UCSD-AML1 (cell line): ENCODE measurements at regions not wholly inside any gene's neighbourhood (a gene's known extent, or its start where the extent isn't known, plus 50 kb on each side); places are given as distances from the start of the nearest gene placed in this dataset.
A peak's percentile ranks its signal among the peaks of the same experiment; 100 is the strongest.
"Not testable (repeated sequence)": the region's sequence is repeated elsewhere in the genome, so short reads cannot be mapped to it uniquely, and the experiment has no call there.

Source experiments
- DNase-seq: peaks from one replicate; lab custom pipeline; 2025; ENCODE audit not compliant: unreplicated experiment; lab: John Stamatoyannopoulos, UW

- not testable (repeated sequence) for DNase-seq
These were observed 199.1 kb downstream of the GJA1 start for GRCh38 chr6:121634586-121634985.

- no peak for DNase-seq
These were observed 199.9 kb downstream of the GJA1 start for GRCh38 chr6:121635355-121635754.

GRCh38 chr6:121636217-121636616, 200.8 kb downstream of the GJA1 start:
- not testable (repeated sequence) for DNase-seq

GRCh38 chr6:121639021-121639420, 203.6 kb downstream of the GJA1 start:
- no peak for DNase-seq

- no peak for DNase-seq
These were observed 205.7 kb downstream of the GJA1 start for GRCh38 chr6:121641158-121641557.

- DNase-seq: peak; percentile 3
These were observed 209.8 kb downstream of the GJA1 start for GRCh38 chr6:121645100-121645745.

GRCh38 chr6:121647905-121648304, 212.5 kb downstream of the GJA1 start:
- DNase-seq: no peak

- no peak for DNase-seq
These were observed 214.5 kb downstream of the GJA1 start for GRCh38 chr6:121649951-121650350.

GRCh38 chr6:121651420-121651819, 216.0 kb downstream of the GJA1 start:
- no peak for DNase-seq

GRCh38 chr6:121652223-121652622, 216.8 kb downstream of the GJA1 start:
- no peak for DNase-seq

- DNase-seq: no peak
These were observed 217.5 kb downstream of the GJA1 start for GRCh38 chr6:121652726-121653623.

- no peak for DNase-seq
These were observed 218.2 kb downstream of the GJA1 start for GRCh38 chr6:121653624-121654008.

- DNase-seq: no peak
These were observed 222.5 kb downstream of the GJA1 start for GRCh38 chr6:121657972-121658371.

- DNase-seq: no peak
These were observed 224.8 kb downstream of the GJA1 start for GRCh38 chr6:121660277-121660676.

GRCh38 chr6:121663292-121663810, 227.9 kb downstream of the GJA1 start:
- no peak for DNase-seq

GRCh38 chr6:121664158-121664557, 228.7 kb downstream of the GJA1 start:
- DNase-seq: no peak

- no peak for DNase-seq
These were observed 231.4 kb downstream of the GJA1 start for GRCh38 chr6:121666814-121667213.

- DNase-seq: no peak
These were observed 232.8 kb downstream of the GJA1 start for GRCh38 chr6:121668259-121668658.

- DNase-seq: no peak
These were observed 235.1 kb downstream of the GJA1 start for GRCh38 chr6:121670511-121670910.

GRCh38 chr6:121677571-121677970, 242.1 kb downstream of the GJA1 start:
- DNase-seq: no peak

- no peak for DNase-seq
These were observed 242.8 kb downstream of the GJA1 start for GRCh38 chr6:121678245-121678644.

GRCh38 chr6:121680058-121680457, 244.6 kb downstream of the GJA1 start:
- DNase-seq: no peak
